OCI-LY7 (cell line): ENCODE measurements at regions not wholly inside any gene's neighbourhood (a gene's known extent, or its start where the extent isn't known, plus 50 kb on each side); places are given as distances from the start of the nearest gene placed in this dataset.

Experiments
- CTCF ChIP-seq: fragments of 200-600 bp; sonication (generic); conservative IDR thresholded peaks from 2 replicates; pipeline ENCODE4 v1.5.1; 2014; ENCODE audit warnings: mild to moderate bottlenecking, antibody characterized with exemption, low read length, moderate library complexity, mixed read lengths
- EZH2phosphoT487 ChIP-seq: fragments of 200-600 bp; sonication (generic); IDR thresholded peaks from 2 replicates; pipeline ENCODE4 v1.6.1; 2018; ENCODE audit warnings: low read depth, borderline replicate concordance, mild to moderate bottlenecking, mixed run types, antibody characterized with exemption, low read length, moderate library complexity, mixed read lengths

GRCh38 chr18:30142870-30143269 lies 899.7 kb downstream of the DSC3 start:
- no peak for TF ChIP-seq CTCF
- TF ChIP-seq EZH2phosphoT487, result no peak
